HG03342 (cell line): ENCODE measurements at regions not wholly inside any gene's neighbourhood (a gene's known extent, or its start where the extent isn't known, plus 50 kb on each side); places are given as distances from the start of the nearest gene placed in this dataset.
"Not testable (repeated sequence)": the region's sequence is repeated elsewhere in the genome, so short reads cannot be mapped to it uniquely, and the experiment has no call there.

Experiments used
- ATAC-seq: cut with Tn5 transposase; IDR thresholded peaks from one replicate; pipeline ENCODE4 v1.9.1; 2021; ENCODE audit warnings: mild to moderate bottlenecking, moderate library complexity; ENCODE audit not compliant: unreplicated experiment

DNA sequence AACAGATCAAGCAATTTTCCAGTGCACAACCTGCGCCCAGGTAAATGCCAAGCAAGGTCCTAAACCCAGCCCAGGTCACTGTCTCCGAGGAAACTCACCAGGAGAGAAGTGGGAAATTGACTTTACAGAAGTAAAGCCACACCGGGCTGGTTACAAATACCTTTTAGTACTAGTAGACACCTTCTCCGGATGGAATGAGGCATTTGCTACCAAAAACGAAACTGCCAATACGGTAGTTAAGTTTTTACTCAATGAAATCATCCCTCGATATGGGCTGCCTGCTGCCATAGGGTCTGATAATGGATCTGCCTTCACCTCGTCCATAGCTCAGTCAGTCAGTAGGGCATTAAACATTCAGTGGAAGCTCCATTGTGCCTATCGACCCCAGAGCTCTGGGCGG, 459.0 kb upstream of the HTR1E start:
- not testable (repeated sequence) for ATAC-seq

GRCh38 chr6:86477500-86478148, 459.7 kb upstream of the HTR1E start:
- no peak for ATAC-seq

GRCh38 chr6:86476311-86476710, 461.0 kb upstream of the HTR1E start:
- ATAC-seq: no peak

- no peak for ATAC-seq
Observed at GRCh38 chr6:86474081-86474480, 463.2 kb upstream of the HTR1E start.

DNA sequence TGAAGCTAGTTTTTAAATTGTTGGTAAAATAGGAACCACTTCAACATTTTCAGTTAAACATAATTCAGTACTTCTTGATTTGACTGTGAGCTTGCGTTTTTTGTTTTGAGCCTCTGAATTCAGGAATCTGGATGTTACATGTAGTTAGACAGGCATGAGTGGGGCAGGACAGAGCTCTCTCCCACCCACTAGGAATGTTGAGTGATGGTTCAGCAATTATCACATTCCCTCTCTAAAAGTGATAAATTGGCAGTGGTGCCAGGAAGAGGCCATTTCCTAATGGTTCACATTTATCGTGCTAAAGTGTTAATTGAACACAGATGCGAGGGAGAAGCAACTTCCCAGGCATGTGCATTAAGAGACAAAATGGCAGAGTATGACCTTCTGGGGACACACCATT, 465.5 kb upstream of the HTR1E start:
- no peak for ATAC-seq

DNA sequence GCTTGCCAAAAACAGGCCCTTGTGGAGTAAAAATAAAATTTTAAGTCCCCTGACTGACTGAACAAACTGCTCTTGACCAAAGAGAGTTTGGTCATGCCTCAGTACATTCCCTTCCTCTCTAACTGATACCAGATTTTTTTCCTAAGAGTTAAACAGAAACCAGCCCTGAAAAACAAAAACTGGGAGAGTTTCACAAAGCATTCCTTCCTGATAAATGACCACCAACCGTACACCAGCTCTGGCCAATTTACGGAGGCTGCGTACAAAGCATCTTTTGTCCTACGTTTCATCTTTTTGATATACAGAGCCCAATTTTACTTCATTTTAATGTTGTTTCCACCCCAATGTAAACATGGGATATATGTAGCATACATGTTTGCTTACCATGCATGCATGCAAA, 477.4 kb upstream of the HTR1E start:
- no peak for ATAC-seq

DNA sequence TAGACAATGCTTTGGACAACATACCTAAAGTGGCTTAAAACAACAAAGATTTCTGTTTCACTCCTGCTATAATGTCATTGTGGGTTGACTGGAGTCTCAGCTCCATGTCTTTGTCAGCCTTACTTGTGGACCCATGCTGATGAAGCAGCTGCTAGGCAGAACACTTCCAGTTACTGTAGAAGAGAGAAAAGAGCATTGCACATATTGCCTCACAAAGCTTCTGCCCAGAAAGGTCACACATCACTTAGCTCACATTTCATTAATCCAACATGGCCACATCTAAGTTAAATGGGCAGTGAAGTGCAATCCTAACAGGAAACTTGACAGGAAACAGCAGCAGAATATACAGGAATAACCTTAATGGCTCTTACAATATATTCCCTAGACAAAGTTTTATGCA, 480.5 kb upstream of the HTR1E start:
- no peak for ATAC-seq

GRCh38 chr6:86453232-86453631, 484.1 kb upstream of the HTR1E start:
- no peak for ATAC-seq

- ATAC-seq: no peak
Observed at GRCh38 chr6:86448398-86448797, 488.9 kb upstream of the HTR1E start.

DNA sequence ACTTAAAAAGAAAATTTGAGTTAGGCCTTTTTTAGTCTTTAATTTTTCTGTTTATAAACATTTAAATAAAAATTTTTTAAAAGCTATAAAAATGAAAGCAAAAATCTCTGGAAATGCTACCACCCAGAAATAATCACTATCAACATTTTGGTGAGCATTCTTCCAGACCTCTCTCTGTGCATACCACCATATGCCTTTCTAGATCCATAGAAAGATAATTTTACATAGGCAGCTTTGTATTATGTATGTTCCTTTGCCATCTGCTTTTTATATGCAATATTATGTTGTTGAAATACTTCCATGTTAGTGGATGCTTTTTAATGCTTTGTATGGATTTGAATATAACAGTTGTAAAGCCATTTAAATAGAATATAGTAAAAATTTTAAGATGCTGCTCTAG, 496.7 kb upstream of the HTR1E start:
- ATAC-seq: no peak

DNA sequence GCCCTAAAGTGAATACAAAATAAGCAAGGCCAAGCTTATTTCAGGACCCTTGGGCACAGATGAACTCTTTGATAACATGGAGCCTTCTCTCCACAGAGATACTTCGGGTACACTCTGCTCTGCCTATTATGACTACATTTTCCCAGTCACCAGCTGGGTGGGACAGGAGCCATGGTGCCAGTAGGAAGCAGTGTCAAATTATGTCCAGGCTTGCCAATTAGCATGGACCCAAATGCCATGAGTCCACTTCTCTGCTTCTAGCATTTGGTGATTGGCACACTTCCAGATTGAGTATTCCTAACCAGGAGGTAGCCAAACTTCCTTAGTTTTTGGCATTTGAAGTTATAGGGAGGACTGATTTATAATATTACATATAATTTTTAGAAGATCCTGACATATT, 513.8 kb upstream of the HTR1E start:
- no peak for ATAC-seq

DNA sequence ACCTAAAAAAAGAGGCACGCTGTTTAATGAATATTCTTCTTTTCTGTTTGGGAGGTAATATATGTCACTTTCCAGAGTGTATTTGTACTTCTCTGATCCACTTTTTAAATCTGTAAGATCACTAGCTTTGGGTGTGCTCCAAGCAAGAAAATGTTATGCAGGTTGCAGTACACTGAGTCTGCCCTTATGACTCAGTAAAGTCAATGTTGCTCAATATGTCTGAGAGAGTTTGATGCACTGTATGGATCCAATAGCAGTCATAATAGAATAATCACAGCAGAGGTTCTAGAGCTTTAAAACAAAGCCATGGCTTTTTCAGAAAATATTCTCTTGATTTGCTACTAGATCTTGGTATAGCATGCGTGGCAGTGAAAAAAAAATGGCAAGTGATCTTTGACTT, 525.3 kb upstream of the HTR1E start:
- no peak for ATAC-seq

GRCh38 chr6:86407128-86407527, 530.2 kb upstream of the HTR1E start:
- no peak for ATAC-seq

GRCh38 chr6:86392850-86393249, 544.5 kb upstream of the HTR1E start:
- ATAC-seq: not testable (repeated sequence)

DNA sequence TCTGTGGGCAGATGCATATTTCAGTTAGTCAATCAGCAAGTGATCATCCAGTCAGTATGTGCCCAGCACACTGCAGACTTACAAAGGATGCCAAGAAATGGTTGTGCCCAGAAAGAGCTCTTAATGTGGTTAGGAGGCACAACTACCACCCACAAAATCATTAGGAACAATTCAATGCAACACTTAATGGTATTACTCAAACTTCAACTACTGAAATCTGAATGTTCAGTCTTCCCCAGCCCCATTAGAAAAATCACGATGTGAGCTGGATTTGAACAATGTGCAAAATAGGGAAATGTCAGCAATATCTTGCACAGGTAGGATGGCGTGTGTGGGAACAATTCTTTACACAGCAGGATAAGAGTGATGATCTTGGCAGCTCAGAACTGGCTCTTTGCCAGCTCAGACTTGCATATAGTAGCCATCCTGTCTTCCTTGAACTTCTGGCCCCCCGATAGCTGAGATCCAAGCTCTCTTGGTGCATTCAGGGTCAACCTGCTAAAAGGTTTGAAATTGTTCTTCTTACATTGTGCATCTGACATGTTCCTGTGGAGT, 556.7 kb upstream of the HTR1E start:
- ATAC-seq: no peak

- ATAC-seq: no peak
Observed at GRCh38 chr6:86357877-86358276, 579.5 kb upstream of the HTR1E start.

DNA sequence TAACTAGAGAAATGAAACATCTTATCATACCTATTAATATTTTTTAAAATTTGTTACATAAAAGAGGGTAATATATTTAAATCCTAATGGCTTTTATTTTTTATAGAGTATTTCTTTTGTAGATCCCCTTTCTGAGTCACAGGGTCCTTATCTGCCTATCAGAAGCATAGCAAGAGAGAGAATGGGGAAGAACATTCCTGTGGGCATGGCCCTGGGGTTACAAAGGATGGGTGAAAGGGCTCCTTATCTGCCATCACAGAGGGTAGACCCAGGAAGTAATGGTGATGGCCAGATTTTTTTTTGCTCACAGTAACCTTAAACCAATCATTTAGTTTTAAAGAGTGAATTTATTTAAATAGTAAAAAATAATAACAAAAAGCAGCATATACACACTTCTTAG, 582.1 kb upstream of the HTR1E start:
- ATAC-seq: no peak

- ATAC-seq: no peak
Observed at GRCh38 chr6:86331919-86332318, 605.4 kb upstream of the HTR1E start.

GRCh38 chr6:86331265-86331840, 606.0 kb upstream of the HTR1E start:
- ATAC-seq: no peak

DNA sequence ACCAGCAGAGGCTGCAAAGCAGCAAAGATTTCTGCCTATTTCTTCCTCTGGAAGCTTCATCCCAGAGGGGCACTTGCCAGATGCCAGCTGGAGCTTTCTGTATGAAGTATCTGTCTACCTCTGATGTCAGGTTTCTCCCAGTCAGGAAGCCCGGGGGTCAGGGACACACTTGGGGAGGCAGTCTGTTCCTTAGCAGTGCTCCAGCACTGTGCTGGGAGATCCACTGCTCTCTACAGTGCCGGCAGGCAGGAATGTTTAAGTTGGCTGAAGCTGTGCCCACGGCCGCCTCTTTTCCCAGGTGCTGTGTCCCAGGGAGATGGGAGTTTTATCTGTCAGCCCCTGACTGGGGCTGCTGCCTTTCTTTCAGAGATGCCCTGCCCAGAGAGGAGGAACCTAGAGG, 631.1 kb upstream of the HTR1E start:
- ATAC-seq: no peak

DNA sequence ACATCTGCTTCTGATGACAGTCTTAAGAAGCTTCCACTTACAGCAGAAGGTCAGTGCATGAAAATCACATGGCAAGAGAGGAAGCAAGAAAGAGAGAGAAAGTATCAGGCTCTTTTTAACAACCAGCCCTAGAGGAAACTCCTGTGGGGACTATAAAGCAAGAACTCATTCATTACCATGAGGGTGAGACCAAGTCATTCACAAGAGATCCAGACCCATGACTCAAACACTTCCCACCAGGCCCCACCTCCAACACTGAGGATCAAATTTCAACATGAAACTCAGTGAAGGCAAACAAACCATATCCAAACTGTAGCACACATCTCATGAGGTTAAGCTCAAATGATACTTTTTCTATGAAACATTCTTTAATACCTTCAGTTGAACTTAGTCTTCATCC, 643.2 kb upstream of the SYNCRIP start:
- no peak for ATAC-seq

DNA sequence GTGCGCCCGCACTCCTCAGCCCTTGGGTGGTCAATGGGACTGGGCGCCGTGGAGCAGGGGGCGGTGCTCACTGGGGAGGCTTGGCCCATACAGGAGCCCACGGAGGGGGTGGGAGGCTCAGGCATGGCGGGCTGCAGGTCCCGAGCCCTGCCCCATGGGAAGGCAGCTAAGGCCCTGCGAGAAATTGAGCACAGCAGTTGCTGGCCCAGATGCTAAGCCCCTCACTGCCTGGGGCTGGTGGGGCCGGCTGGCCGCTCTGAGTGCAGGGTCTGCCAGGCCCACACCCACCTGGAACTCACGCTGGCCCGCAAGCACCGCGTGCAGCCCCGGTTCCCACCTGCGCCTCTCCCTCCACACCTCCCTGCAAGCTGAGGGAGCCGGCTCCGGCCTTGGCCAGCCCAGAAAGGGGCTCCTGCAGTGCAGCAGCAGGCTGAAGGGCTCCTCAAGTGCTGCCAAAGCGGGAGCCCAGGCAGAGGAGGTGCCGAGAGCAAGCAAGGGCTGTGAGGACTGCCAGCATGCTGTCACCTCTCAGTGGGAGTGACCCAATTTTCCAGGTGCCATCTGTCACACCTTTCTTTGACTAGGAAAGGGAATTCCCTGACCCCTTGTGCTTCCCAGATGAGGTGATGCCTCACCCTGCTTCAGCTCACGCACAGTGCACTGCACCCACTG, 642.3 kb upstream of the SYNCRIP start:
- ATAC-seq: not testable (repeated sequence)
